Suprapubic skin (tissue), 4 donors: ENCODE measurements at regions not wholly inside any gene's neighbourhood (a gene's known extent, or its start where the extent isn't known, plus 50 kb on each side); places are given as distances from the start of the nearest gene placed in this dataset.

Experiments
- DNase-seq, 2 donors: peaks; one replicate each; pipeline ENCODE4 v3.0.0-alpha.2; 2019; ENCODE audit warnings: low spot score in 2 of 2
- H3K27ac ChIP-seq: fragments of 200-600 bp; sonication (generic); one replicate; pipeline ENCODE4 v1.5.1; 2019
- H3K27me3 ChIP-seq: fragments of 200-600 bp; sonication (generic); one replicate; pipeline ENCODE4 v1.5.1; 2019
- H3K36me3 ChIP-seq: fragments of 200-600 bp; sonication (generic); one replicate; pipeline ENCODE4 v1.5.1; 2019
- H3K4me1 ChIP-seq: fragments of 200-600 bp; sonication (generic); one replicate; pipeline ENCODE4 v1.5.1; 2019
- H3K4me3 ChIP-seq: fragments of 200-600 bp; sonication (generic); one replicate; pipeline ENCODE4 v1.5.1; 2019; ENCODE audit warnings: mild to moderate bottlenecking
- H3K9me3 ChIP-seq: fragments of 200-600 bp; sonication (generic); one replicate; pipeline ENCODE4 v1.5.1; 2019
- CTCF ChIP-seq, 2 donors: fragments of 200-600 bp in 1 of 2; fragments of 450-650 bp in 1 of 2; sonication (generic) in 1 of 2; IDR thresholded peaks; one replicate each; pipeline ENCODE4 v1.5.1; 2016 to 2019; ENCODE audit warnings: antibody characterized with exemption in 2 of 2, mild to moderate bottlenecking in 1 of 2, moderate library complexity in 1 of 2
- EP300 ChIP-seq: sonication (generic); formaldehyde crosslinking; IDR thresholded peaks from one replicate; pipeline ENCODE4 v1.6.1; 2017; ENCODE audit warnings: antibody characterized with exemption
- POLR2A ChIP-seq, 2 donors: fragments of 450-650 bp; IDR thresholded peaks; one replicate each; pipeline ENCODE4 v1.6.1; 2017; ENCODE audit warnings: antibody characterized with exemption in 2 of 2, mild to moderate bottlenecking in 2 of 2, moderate library complexity in 2 of 2
- POLR2AphosphoS5 ChIP-seq, 3 donors: sonication (generic); formaldehyde crosslinking; IDR thresholded peaks; one replicate each; pipeline ENCODE4 v1.6.1; 2017; ENCODE audit warnings: antibody characterized with exemption in 3 of 3
- WGBS: methylation state at CpG from one replicate; pipeline ENCODE4 v1.1.5; 2018; 5-methylcytosine and 5-hydroxymethylcytosine counted together

DNA sequence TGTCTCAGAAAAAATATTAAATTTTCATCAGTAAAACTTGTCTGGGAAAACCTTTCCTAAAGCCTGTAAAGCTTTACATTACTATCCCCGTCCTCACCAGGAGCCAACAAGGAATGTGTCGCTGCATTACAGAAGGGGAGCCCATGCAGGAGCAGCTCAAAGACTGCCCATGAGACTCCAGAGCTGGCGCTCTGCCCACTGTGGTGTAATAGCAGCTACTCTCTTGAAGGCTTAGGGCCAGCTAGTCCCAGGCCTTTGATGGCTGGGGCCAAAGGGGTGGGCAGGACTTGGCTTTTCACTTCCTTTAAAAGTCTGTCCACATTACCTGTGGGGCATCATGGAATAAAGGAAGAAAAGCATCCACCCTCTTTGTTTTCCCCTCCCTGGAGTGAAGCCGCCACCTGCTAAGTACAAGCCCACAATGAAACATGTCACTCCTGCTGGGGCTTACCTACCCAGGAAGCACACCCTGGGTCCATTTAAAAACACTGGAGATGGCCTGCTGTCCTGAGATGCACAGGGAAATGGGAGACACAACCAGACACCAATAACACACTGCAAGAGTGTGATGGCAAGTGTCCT, 150.7 kb downstream of the ADAMTS15 start:
- H3K9me3 ChIP-seq, result no peaks in the 10 kb centered on the region
- DNase-seq, result no peak
- no peaks in the 10 kb centered on the region for H3K4me1 ChIP-seq
- H3K36me3 ChIP-seq, result no peaks in the 10 kb centered on the region
- H3K27me3 ChIP-seq, result no peaks in the 10 kb centered on the region
- H3K27ac ChIP-seq, result no peak overlapping the region
- TF ChIP-seq POLR2A (IDR thresholded peaks at IDR 0.05) (no peak), EP300 (no peak), CTCF (IDR thresholded peaks at IDR 0.05) (no peak)
- no peak overlapping the region for H3K4me3 ChIP-seq
- WGBS, result 68% methylated on average over 4 of the region's 4 CpGs

DNA sequence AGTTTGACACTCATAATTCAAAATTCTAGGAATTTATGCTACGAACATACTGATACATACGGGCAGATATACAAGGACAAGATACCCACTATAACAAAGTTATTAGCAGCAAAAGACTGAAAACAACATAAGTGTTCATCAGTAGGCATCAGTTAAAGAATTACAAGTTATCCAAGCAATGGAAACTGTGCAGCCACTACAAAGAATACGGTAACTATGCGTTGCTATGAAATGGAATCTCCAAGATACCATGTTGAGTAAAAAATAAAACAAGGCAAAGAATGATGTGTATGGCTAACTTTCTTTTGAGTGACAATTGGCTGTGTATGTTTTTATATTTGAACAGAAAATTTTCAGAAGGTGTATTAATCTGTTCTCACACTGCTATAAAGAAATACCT, 151.7 kb downstream of the ADAMTS15 start:
- TF ChIP-seq EP300 (no peak), POLR2AphosphoS5 (IDR thresholded peaks at IDR 0.05) (no peak), CTCF (IDR thresholded peaks at IDR 0.05) (no peak), POLR2A (IDR thresholded peaks at IDR 0.05) (no peak)
- no peak for DNase-seq
- Histone ChIP-seq H3K36me3 (no peaks in the 10 kb centered on the region), H3K27me3 (no peaks in the 10 kb centered on the region), H3K27ac (no peak overlapping the region), H3K9me3 (no peaks in the 10 kb centered on the region), H3K4me3 (no peak overlapping the region), H3K4me1 (no peaks in the 10 kb centered on the region)
- 80% methylated on average over 4 of the region's 4 CpGs for WGBS

GRCh38 chr11:130600616-130601015, 152.2 kb downstream of the ADAMTS15 start:
- WGBS, result 65% methylated on average over 5 of the region's 5 CpGs

GRCh38 chr11:130601141-130601540, 152.7 kb downstream of the ADAMTS15 start:
- H3K36me3 ChIP-seq, result no peaks in the 10 kb centered on the region
- DNase-seq, result peak; percentile 86 to 87
- peak overlapping the region; percentile 5 for H3K27ac ChIP-seq
- peaks cover 1% of the 10 kb centered on the region for H3K4me1 ChIP-seq
- H3K4me3 ChIP-seq, result no peak overlapping the region
- H3K27me3 ChIP-seq, result no peaks in the 10 kb centered on the region
- TF ChIP-seq CTCF (IDR thresholded peaks at IDR 0.05) (no peak), POLR2A (IDR thresholded peaks at IDR 0.05) (no peak), POLR2AphosphoS5 (IDR thresholded peaks at IDR 0.05) (no peak), EP300 (no peak)
- H3K9me3 ChIP-seq, result no peaks in the 10 kb centered on the region
- WGBS, result 40% methylated on average over 8 of the region's 8 CpGs

More at GRCh38 chr11:130600616-130601015, 152.2 kb downstream of the ADAMTS15 start:
- no peak overlapping the region for H3K27ac ChIP-seq
- no peak overlapping the region for H3K4me3 ChIP-seq
- H3K27me3 ChIP-seq, result no peaks in the 10 kb centered on the region
- no peaks in the 10 kb centered on the region for H3K9me3 ChIP-seq
- DNase-seq, result no peak
- no peak for TF ChIP-seq POLR2A (IDR thresholded peaks at IDR 0.05)
- TF ChIP-seq POLR2AphosphoS5 (IDR thresholded peaks at IDR 0.05), result no peak
- no peak for TF ChIP-seq CTCF (IDR thresholded peaks at IDR 0.05)
- TF ChIP-seq EP300, result no peak
- H3K4me1 ChIP-seq, result no peaks in the 10 kb centered on the region
- no peaks in the 10 kb centered on the region for H3K36me3 ChIP-seq

DNA sequence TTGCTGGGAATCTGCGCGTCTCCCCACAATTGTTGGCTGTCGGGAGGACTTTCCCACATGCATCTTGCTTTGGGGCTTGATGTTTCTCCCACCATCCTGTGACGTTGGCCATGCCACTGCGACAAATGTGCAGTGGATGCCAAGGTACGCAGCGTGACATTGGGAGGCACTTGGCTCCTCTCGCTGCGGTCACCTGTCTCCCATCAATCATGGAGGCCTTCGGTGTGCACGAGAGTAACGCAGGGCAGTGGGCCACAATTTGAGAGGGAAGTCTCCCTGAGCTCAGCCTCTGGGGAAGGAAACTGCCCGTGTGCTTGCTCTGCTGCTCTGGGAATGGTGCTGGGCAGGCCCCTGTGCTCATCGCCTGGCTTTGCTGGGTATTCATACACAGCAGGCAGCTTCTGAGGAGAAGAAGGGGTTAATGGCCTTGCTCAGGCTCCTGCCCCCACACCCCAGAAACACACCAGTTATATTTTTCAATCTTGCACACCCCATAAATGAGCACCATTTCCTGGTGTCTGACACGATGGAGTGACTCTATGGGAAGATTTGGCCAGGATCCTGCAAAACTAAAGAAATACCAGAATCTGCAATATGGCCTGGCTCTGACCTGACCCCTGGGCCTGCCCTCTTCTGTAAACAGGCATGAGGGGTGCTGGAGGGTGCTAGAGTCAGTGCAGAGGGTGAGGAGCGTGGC, 153.5 kb downstream of the ADAMTS15 start:
- Histone ChIP-seq H3K4me1 (peaks cover 8% of the 10 kb centered on the region), H3K36me3 (no peaks in the 10 kb centered on the region), H3K9me3 (no peaks in the 10 kb centered on the region), H3K27me3 (no peaks in the 10 kb centered on the region), H3K27ac (peak overlapping the region; percentile 5), H3K4me3 (no peak overlapping the region)
- 91% methylated on average over 14 of the region's 16 CpGs for WGBS
- DNase-seq, result no peak
- TF ChIP-seq CTCF (IDR thresholded peaks at IDR 0.05) (no peak), POLR2AphosphoS5 (IDR thresholded peaks at IDR 0.05) (no peak), POLR2A (IDR thresholded peaks at IDR 0.05) (no peak), EP300 (no peak)
